ENCODE measurements at regions not wholly inside any gene's neighbourhood (a gene's known extent, or its start where the extent isn't known, plus 50 kb on each side); places are given as distances from the start of the nearest gene placed in this dataset.

GRCh38 chr9:89743216-89743572 is 138.4 kb downstream of the GADD45G start:
- H3K4me3 ChIP-seq (ENCODE audit: low read depth, low read length), result no peak overlapping the region
- DNase-seq (ENCODE audit: low read depth), result peak; percentile 84
- TF ChIP-seq CTCF (IDR thresholded peaks at IDR 0.05; ENCODE audit: insufficient read depth, low read depth, low read length, missing control alignments), result no peak

GRCh38 chr9:89743573-89744254 is 138.9 kb downstream of the GADD45G start:
- H3K4me3 ChIP-seq (ENCODE audit: low read depth, low read length), result no peak overlapping the region

GRCh38 chr9:89744255-89744648 is 139.4 kb downstream of the GADD45G start:
- TF ChIP-seq CTCF (IDR thresholded peaks at IDR 0.05; ENCODE audit: insufficient read depth, low read depth, low read length, missing control alignments), result no peak
- no peak for DNase-seq (ENCODE audit: low read depth)
- H3K4me3 ChIP-seq (ENCODE audit: low read depth, low read length), result no peak overlapping the region

More at GRCh38 chr9:89743573-89744254, 138.9 kb downstream of the GADD45G start:
- peak; percentile 7 for TF ChIP-seq CTCF (IDR thresholded peaks at IDR 0.05; ENCODE audit: insufficient read depth, low read depth, low read length, missing control alignments)
- DNase-seq (ENCODE audit: low read depth), result peak; percentile 82

- no peak for TF ChIP-seq CTCF (IDR thresholded peaks at IDR 0.05; ENCODE audit: insufficient read depth, low read depth, low read length, missing control alignments)
- no peak overlapping the region for H3K4me3 ChIP-seq (ENCODE audit: low read depth, low read length)
- DNase-seq (ENCODE audit: low read depth), result no peak
Measured at GRCh38 chr9:89744730-89745129, 139.9 kb downstream of the GADD45G start.

GRCh38 chr9:89745601-89746376 is 141.0 kb downstream of the GADD45G start:
- DNase-seq (ENCODE audit: low read depth), result no peak
- TF ChIP-seq CTCF (IDR thresholded peaks at IDR 0.05; ENCODE audit: insufficient read depth, low read depth, low read length, missing control alignments), result no peak
- no peak overlapping the region for H3K4me3 ChIP-seq (ENCODE audit: low read depth, low read length)

GRCh38 chr9:89746385-89747116 is 141.7 kb downstream of the GADD45G start:
- DNase-seq (ENCODE audit: low read depth), result no peak
- H3K4me3 ChIP-seq (ENCODE audit: low read depth, low read length), result no peak overlapping the region
- no peak for TF ChIP-seq CTCF (IDR thresholded peaks at IDR 0.05; ENCODE audit: insufficient read depth, low read depth, low read length, missing control alignments)

Data from GM12865 (cell line).